Fibroblast of skin of abdomen (primary cell): ENCODE measurements at regions not wholly inside any gene's neighbourhood (a gene's known extent, or its start where the extent isn't known, plus 50 kb on each side); places are given as distances from the start of the nearest gene placed in this dataset.
A peak's percentile ranks its signal among the peaks of the same experiment; 100 is the strongest.

Experiments
- DNase-seq: peaks from one replicate; pipeline ENCODE4 v3.0.0-alpha.2; 2013

- no peak for DNase-seq
Observed at GRCh38 chr14:42014301-42014700, 407.6 kb downstream of the LRFN5 start.

- DNase-seq = peak; percentile 6
Observed at GRCh38 chr14:42013559-42013958, 406.9 kb downstream of the LRFN5 start.

DNA sequence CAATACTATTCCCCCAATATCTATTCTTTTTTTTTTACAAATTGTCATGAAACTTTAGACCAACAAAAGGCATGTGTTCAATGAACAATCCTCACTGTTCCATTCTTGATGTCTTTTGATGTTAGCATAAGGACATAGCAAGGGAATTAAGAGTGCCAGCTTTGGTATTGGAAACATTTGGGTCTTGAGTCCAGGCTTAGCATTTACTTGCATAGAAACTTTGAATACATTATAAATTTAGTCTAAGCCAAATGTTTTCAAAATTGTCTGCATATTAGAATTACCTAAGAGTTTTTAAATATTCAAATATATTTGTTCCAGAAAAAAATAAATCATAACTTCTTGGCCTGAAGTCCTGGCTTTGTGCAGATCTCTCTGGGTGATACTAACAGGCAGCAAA lies 406.5 kb downstream of the LRFN5 start:
- no peak for DNase-seq

- no peak for DNase-seq
Observed at GRCh38 chr14:42011221-42011620, 404.5 kb downstream of the LRFN5 start.

GRCh38 chr14:42004321-42004720 lies 397.6 kb downstream of the LRFN5 start:
- DNase-seq = no peak

GRCh38 chr14:42002141-42002540 lies 395.5 kb downstream of the LRFN5 start:
- DNase-seq = peak; percentile 78

GRCh38 chr14:42001431-42001830 lies 394.8 kb downstream of the LRFN5 start:
- peak; percentile 90 for DNase-seq

GRCh38 chr14:42000450-42000849 lies 393.8 kb downstream of the LRFN5 start:
- DNase-seq = peak; percentile 6

DNA sequence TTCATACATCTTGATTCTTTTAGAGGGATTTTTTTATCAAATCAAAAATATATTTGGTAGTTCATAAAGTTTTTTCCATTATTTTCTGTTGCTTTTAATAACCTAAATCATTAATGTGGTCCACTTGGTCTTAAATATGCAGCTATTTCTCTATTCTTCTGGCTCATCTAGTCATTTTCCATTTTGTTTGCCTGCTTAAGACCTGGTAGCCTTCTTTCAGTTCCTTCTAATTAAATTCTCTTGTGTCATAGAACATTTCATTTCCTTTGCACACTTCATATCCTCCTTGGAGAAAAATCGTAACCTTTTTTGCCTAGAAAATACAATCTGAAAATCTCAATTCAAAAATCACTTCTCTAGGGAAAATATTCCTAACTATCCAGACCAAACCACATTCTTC lies 387.0 kb downstream of the LRFN5 start:
- no peak for DNase-seq

DNA sequence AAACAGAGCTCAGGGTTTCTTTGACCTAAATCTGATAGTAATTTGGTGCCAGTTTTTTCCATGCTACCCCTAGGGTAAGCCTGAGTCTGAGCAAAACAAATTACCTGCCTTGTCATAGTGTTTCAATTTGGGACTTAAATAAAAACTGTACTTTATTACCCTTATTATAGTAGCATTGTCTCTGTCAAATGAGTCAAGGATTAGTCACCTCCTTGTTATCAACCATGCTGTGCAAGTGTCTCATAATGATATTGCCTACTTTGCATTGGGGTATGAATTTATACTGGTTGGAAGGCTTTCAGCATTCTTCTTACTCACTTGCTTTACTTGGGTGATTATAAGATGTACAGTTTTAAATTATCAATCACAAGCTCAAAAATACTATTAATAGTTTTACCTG lies 380.0 kb downstream of the LRFN5 start:
- peak; percentile 54 for DNase-seq

- no peak for DNase-seq
Observed at GRCh38 chr14:41986083-41986645, 379.5 kb downstream of the LRFN5 start.

DNA sequence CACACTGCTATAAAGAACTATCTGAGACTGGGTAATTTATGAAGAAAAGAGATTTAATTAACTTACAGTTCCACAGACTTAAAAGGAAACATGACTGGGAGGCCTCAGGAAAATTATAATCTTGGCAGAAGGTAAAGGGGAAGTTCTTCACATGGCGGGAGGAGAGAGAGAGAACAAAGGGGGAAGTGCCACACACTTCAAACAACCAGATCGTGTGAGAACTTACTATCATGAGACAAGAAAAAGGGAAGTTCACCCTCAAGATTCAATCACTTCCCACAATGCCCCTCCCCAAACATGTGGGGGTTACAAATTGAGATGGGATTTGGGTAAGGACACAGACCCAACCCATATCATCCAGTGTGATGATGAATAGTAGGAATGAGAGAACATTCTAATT lies 366.5 kb downstream of the LRFN5 start:
- DNase-seq = no peak

DNA sequence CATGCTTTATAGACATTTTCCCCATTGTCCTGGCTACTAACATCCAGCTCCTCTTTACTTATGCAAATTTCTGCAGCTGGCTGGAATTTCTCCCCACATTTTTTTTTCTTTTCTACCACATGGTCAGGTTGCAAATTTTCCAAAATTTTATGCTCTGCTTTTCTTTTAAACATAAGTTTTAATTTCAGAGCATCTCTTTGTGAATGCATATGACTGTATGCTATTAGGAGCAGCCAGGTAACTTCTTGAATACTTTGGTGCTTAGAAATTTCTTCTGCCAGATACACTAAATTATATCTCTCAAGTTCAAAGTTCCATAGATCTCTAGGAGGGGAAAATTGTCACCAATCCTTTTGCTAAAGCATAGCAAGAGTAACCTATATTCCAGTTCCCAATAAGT lies 365.9 kb downstream of the LRFN5 start:
- no peak for DNase-seq

DNA sequence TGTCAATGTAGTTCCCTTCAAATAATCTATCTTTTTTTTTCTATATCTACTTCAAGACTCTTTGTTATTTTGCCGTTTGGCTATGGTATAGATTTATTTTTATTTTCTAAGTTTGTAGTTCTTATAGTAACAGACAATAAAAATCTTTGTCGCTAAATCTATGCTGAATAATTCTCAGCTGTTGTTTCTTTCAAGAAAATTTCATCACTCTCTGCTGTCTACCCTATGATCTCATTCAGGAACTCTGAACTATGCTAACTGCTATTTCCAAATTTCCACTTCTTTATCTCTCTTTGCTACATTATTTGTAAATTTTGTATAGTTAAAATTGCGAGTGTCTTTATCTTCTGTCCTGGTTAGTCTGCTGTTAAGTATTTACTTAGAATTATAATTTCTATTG lies 353.6 kb downstream of the LRFN5 start:
- peak; percentile 9 for DNase-seq

- no peak for DNase-seq
Observed at GRCh38 chr14:41957459-41957858, 350.8 kb downstream of the LRFN5 start.
